ENCODE measurements at regions not wholly inside any gene's neighbourhood (a gene's known extent, or its start where the extent isn't known, plus 50 kb on each side); places are given as distances from the start of the nearest gene placed in this dataset.
"Not testable (repeated sequence)": the region's sequence is repeated elsewhere in the genome, so short reads cannot be mapped to it uniquely, and the experiment has no call there.

GRCh38 chr13:84812789-84813188, 930.5 kb upstream of the SLITRK1 start:
- no peaks in the 10 kb centered on the region for H3K36me3 ChIP-seq (replicated peaks; ENCODE audit: control insufficient read depth, insufficient read depth, low read length)
- no peak for DNase-seq
- H3K4me3 ChIP-seq (ENCODE audit: insufficient read depth, low read depth, low read length) = no peak overlapping the region

GRCh38 chr13:84812078-84812477, 929.8 kb upstream of the SLITRK1 start:
- H3K4me3 ChIP-seq (ENCODE audit: insufficient read depth, low read depth, low read length) = no peak overlapping the region
- no peak for DNase-seq
- no peaks in the 10 kb centered on the region for H3K27me3 ChIP-seq (ENCODE audit: control insufficient read depth, insufficient read depth, low read length)
- H3K36me3 ChIP-seq (replicated peaks; ENCODE audit: control insufficient read depth, insufficient read depth, low read length) = no peaks in the 10 kb centered on the region

More at GRCh38 chr13:84812789-84813188, 930.5 kb upstream of the SLITRK1 start:
- no peaks in the 10 kb centered on the region for H3K27me3 ChIP-seq (ENCODE audit: control insufficient read depth, insufficient read depth, low read length)

GRCh38 chr13:84810781-84811180, 928.5 kb upstream of the SLITRK1 start:
- Histone ChIP-seq H3K4me3 (ENCODE audit: insufficient read depth, low read depth, low read length) (no peak overlapping the region), H3K36me3 (replicated peaks; ENCODE audit: control insufficient read depth, insufficient read depth, low read length) (no peaks in the 10 kb centered on the region), H3K27me3 (ENCODE audit: control insufficient read depth, insufficient read depth, low read length) (no peaks in the 10 kb centered on the region)
- DNase-seq = no peak

- H3K27me3 ChIP-seq (ENCODE audit: control insufficient read depth, insufficient read depth, low read length) = no peaks in the 10 kb centered on the region
- H3K36me3 ChIP-seq (replicated peaks; ENCODE audit: control insufficient read depth, insufficient read depth, low read length) = no peaks in the 10 kb centered on the region
- H3K4me3 ChIP-seq (ENCODE audit: insufficient read depth, low read depth, low read length) = no peak overlapping the region
- DNase-seq = no peak
Observed at GRCh38 chr13:84802073-84802472, 919.8 kb upstream of the SLITRK1 start.

GRCh38 chr13:84784443-84785153, 902.3 kb upstream of the SLITRK1 start:
- DNase-seq = no peak
- Histone ChIP-seq H3K36me3 (replicated peaks; ENCODE audit: control insufficient read depth, insufficient read depth, low read length) (no peaks in the 10 kb centered on the region), H3K27me3 (ENCODE audit: control insufficient read depth, insufficient read depth, low read length) (no peaks in the 10 kb centered on the region), H3K4me3 (ENCODE audit: insufficient read depth, low read depth, low read length) (no peak overlapping the region)

GRCh38 chr13:84777316-84777715, 895.0 kb upstream of the SLITRK1 start:
- no peak for DNase-seq
- H3K36me3 ChIP-seq (replicated peaks; ENCODE audit: control insufficient read depth, insufficient read depth, low read length) = no peaks in the 10 kb centered on the region
- no peaks in the 10 kb centered on the region for H3K27me3 ChIP-seq (ENCODE audit: control insufficient read depth, insufficient read depth, low read length)
- no peak overlapping the region for H3K4me3 ChIP-seq (ENCODE audit: insufficient read depth, low read depth, low read length)

- DNase-seq = no peak
- H3K4me3 ChIP-seq (ENCODE audit: insufficient read depth, low read depth, low read length) = no peak overlapping the region
- H3K36me3 ChIP-seq (replicated peaks; ENCODE audit: control insufficient read depth, insufficient read depth, low read length) = no peaks in the 10 kb centered on the region
- H3K27me3 ChIP-seq (ENCODE audit: control insufficient read depth, insufficient read depth, low read length) = no peaks in the 10 kb centered on the region
Observed at GRCh38 chr13:84776593-84776992, 894.3 kb upstream of the SLITRK1 start.

GRCh38 chr13:84775920-84776319, 893.6 kb upstream of the SLITRK1 start:
- not testable (repeated sequence) for DNase-seq; H3K4me3 ChIP-seq (ENCODE audit: insufficient read depth, low read depth, low read length); H3K27me3 ChIP-seq (ENCODE audit: control insufficient read depth, insufficient read depth, low read length); H3K36me3 ChIP-seq (replicated peaks; ENCODE audit: control insufficient read depth, insufficient read depth, low read length)

- DNase-seq = no peak
- H3K4me3 ChIP-seq (ENCODE audit: insufficient read depth, low read depth, low read length) = no peak overlapping the region
- no peaks in the 10 kb centered on the region for H3K27me3 ChIP-seq (ENCODE audit: control insufficient read depth, insufficient read depth, low read length)
- no peaks in the 10 kb centered on the region for H3K36me3 ChIP-seq (replicated peaks; ENCODE audit: control insufficient read depth, insufficient read depth, low read length)
Observed at GRCh38 chr13:84774111-84774510, 891.8 kb upstream of the SLITRK1 start.

GRCh38 chr13:84760956-84761355, 878.7 kb upstream of the SLITRK1 start:
- DNase-seq = no peak
- Histone ChIP-seq H3K36me3 (replicated peaks; ENCODE audit: control insufficient read depth, insufficient read depth, low read length) (no peaks in the 10 kb centered on the region), H3K27me3 (ENCODE audit: control insufficient read depth, insufficient read depth, low read length) (no peaks in the 10 kb centered on the region), H3K4me3 (ENCODE audit: insufficient read depth, low read depth, low read length) (no peak overlapping the region)

- no peaks in the 10 kb centered on the region for H3K36me3 ChIP-seq (replicated peaks; ENCODE audit: control insufficient read depth, insufficient read depth, low read length)
- no peaks in the 10 kb centered on the region for H3K27me3 ChIP-seq (ENCODE audit: control insufficient read depth, insufficient read depth, low read length)
- H3K4me3 ChIP-seq (ENCODE audit: insufficient read depth, low read depth, low read length) = no peak overlapping the region
- no peak for DNase-seq
Observed at GRCh38 chr13:84749126-84749525, 866.9 kb upstream of the SLITRK1 start.

GRCh38 chr13:84745051-84745551, 862.8 kb upstream of the SLITRK1 start:
- DNase-seq = no peak

GRCh38 chr13:84744203-84744602, 861.9 kb upstream of the SLITRK1 start:
- Histone ChIP-seq H3K4me3 (ENCODE audit: insufficient read depth, low read depth, low read length) (no peak overlapping the region), H3K27me3 (ENCODE audit: control insufficient read depth, insufficient read depth, low read length) (no peaks in the 10 kb centered on the region), H3K36me3 (replicated peaks; ENCODE audit: control insufficient read depth, insufficient read depth, low read length) (no peaks in the 10 kb centered on the region)
- no peak for DNase-seq

More at GRCh38 chr13:84745051-84745551, 862.8 kb upstream of the SLITRK1 start:
- Histone ChIP-seq H3K27me3 (ENCODE audit: control insufficient read depth, insufficient read depth, low read length) (no peaks in the 10 kb centered on the region), H3K36me3 (replicated peaks; ENCODE audit: control insufficient read depth, insufficient read depth, low read length) (no peaks in the 10 kb centered on the region), H3K4me3 (ENCODE audit: insufficient read depth, low read depth, low read length) (no peak overlapping the region)

GRCh38 chr13:84741253-84741652, 859.0 kb upstream of the SLITRK1 start:
- Histone ChIP-seq H3K4me3 (ENCODE audit: insufficient read depth, low read depth, low read length) (no peak overlapping the region), H3K36me3 (replicated peaks; ENCODE audit: control insufficient read depth, insufficient read depth, low read length) (no peaks in the 10 kb centered on the region), H3K27me3 (ENCODE audit: control insufficient read depth, insufficient read depth, low read length) (no peaks in the 10 kb centered on the region)
- no peak for DNase-seq

- Histone ChIP-seq H3K4me3 (ENCODE audit: insufficient read depth, low read depth, low read length) (no peak overlapping the region), H3K27me3 (ENCODE audit: control insufficient read depth, insufficient read depth, low read length) (no peaks in the 10 kb centered on the region), H3K36me3 (replicated peaks; ENCODE audit: control insufficient read depth, insufficient read depth, low read length) (no peaks in the 10 kb centered on the region)
- no peak for DNase-seq
Observed at GRCh38 chr13:84739021-84739420, 856.7 kb upstream of the SLITRK1 start.
